ENCODE measurements at regions not wholly inside any gene's neighbourhood (a gene's known extent, or its start where the extent isn't known, plus 50 kb on each side); places are given as distances from the start of the nearest gene placed in this dataset.

GRCh38 chr3:182482705-182483104, 310.6 kb upstream of the ATP11B start:
- no peaks in the 10 kb centered on the region for H3K79me2 ChIP-seq (ENCODE audit: control insufficient read depth, insufficient read depth, low read length, unreplicated experiment)
- no peaks in the 10 kb centered on the region for H3K27me3 ChIP-seq (ENCODE audit: insufficient read depth, low read length)
- H3K27ac ChIP-seq (ENCODE audit: low read depth, low read length): no peak overlapping the region
- H3K4me1 ChIP-seq (ENCODE audit: control insufficient read depth, insufficient read depth, low read length, unreplicated experiment): no peaks in the 10 kb centered on the region
- no peak overlapping the region for H2AFZ ChIP-seq (ENCODE audit: low read length, unreplicated experiment)
- H3K4me3 ChIP-seq (ENCODE audit: low read depth, low read length): no peak overlapping the region
- H3K36me3 ChIP-seq (ENCODE audit: insufficient read depth, low read length): no peaks in the 10 kb centered on the region

DNA sequence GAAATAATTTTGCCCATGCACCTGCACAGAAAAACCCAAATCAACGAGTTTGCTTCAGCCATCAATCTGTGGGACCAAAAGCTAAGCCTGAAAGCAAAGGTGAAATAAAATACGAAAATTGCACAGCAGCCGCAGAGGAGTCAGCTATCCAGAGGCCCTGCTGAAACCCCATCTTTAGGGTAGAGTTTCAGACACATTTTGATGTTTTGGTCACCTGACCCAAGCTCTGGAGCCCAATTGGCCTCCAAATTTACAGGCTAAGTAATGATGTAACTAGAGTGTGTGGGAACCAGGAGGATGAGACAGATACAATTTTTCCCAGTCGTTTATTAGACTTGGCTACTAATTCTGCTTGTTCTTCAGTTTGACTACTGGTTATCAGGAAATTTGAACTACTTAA, 308.6 kb upstream of the ATP11B start:
- Histone ChIP-seq H3K4me1 (ENCODE audit: control insufficient read depth, insufficient read depth, low read length, unreplicated experiment) (no peaks in the 10 kb centered on the region), H3K27ac (ENCODE audit: low read depth, low read length) (no peak overlapping the region), H3K36me3 (ENCODE audit: insufficient read depth, low read length) (no peaks in the 10 kb centered on the region), H3K27me3 (ENCODE audit: insufficient read depth, low read length) (no peaks in the 10 kb centered on the region), H3K4me3 (ENCODE audit: low read depth, low read length) (no peak overlapping the region), H3K79me2 (ENCODE audit: control insufficient read depth, insufficient read depth, low read length, unreplicated experiment) (no peaks in the 10 kb centered on the region), H2AFZ (ENCODE audit: low read length, unreplicated experiment) (no peak overlapping the region)

DNA sequence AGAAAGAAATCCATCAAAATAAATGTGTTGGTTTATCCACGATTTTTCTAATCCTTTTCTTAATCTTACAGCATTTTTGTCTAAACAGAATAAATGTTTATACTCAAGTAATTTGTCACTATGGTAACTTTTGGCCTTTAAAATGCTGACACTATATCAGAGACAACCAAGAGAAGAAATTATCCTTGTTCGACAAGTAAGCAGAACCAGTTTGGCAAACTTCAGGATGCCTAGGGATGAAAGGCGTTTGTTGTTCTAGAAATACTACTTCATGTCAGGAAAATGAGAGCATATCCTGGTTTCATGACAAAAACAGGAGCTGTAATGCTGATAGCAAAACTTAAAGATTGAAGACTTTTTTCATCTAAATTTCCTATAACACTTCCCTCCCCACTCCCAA, 308.0 kb upstream of the ATP11B start:
- Histone ChIP-seq H3K4me1 (ENCODE audit: control insufficient read depth, insufficient read depth, low read length, unreplicated experiment) (no peaks in the 10 kb centered on the region), H3K4me3 (ENCODE audit: low read depth, low read length) (no peak overlapping the region), H3K36me3 (ENCODE audit: insufficient read depth, low read length) (no peaks in the 10 kb centered on the region), H2AFZ (ENCODE audit: low read length, unreplicated experiment) (no peak overlapping the region), H3K27ac (ENCODE audit: low read depth, low read length) (no peak overlapping the region), H3K27me3 (ENCODE audit: insufficient read depth, low read length) (no peaks in the 10 kb centered on the region), H3K79me2 (ENCODE audit: control insufficient read depth, insufficient read depth, low read length, unreplicated experiment) (no peaks in the 10 kb centered on the region)

- Histone ChIP-seq H3K27ac (ENCODE audit: low read depth, low read length) (no peak overlapping the region), H3K4me3 (ENCODE audit: low read depth, low read length) (no peak overlapping the region), H3K79me2 (ENCODE audit: control insufficient read depth, insufficient read depth, low read length, unreplicated experiment) (no peaks in the 10 kb centered on the region), H3K36me3 (ENCODE audit: insufficient read depth, low read length) (no peaks in the 10 kb centered on the region), H2AFZ (ENCODE audit: low read length, unreplicated experiment) (no peak overlapping the region), H3K4me1 (ENCODE audit: control insufficient read depth, insufficient read depth, low read length, unreplicated experiment) (no peaks in the 10 kb centered on the region), H3K27me3 (ENCODE audit: insufficient read depth, low read length) (no peaks in the 10 kb centered on the region)
These were observed 306.8 kb upstream of the ATP11B start for GRCh38 chr3:182486463-182486862.

GRCh38 chr3:182487143-182487542, 306.2 kb upstream of the ATP11B start:
- no peaks in the 10 kb centered on the region for H3K79me2 ChIP-seq (ENCODE audit: control insufficient read depth, insufficient read depth, low read length, unreplicated experiment)

GRCh38 chr3:182487611-182488010, 305.7 kb upstream of the ATP11B start:
- Histone ChIP-seq H3K4me1 (ENCODE audit: control insufficient read depth, insufficient read depth, low read length, unreplicated experiment) (no peaks in the 10 kb centered on the region), H3K36me3 (ENCODE audit: insufficient read depth, low read length) (no peaks in the 10 kb centered on the region), H3K27me3 (ENCODE audit: insufficient read depth, low read length) (no peaks in the 10 kb centered on the region), H2AFZ (ENCODE audit: low read length, unreplicated experiment) (no peak overlapping the region), H3K27ac (ENCODE audit: low read depth, low read length) (no peak overlapping the region), H3K79me2 (ENCODE audit: control insufficient read depth, insufficient read depth, low read length, unreplicated experiment) (no peaks in the 10 kb centered on the region), H3K4me3 (ENCODE audit: low read depth, low read length) (no peak overlapping the region)

More at GRCh38 chr3:182487143-182487542, 306.2 kb upstream of the ATP11B start:
- Histone ChIP-seq H3K36me3 (ENCODE audit: insufficient read depth, low read length) (no peaks in the 10 kb centered on the region), H3K27ac (ENCODE audit: low read depth, low read length) (no peak overlapping the region), H3K4me3 (ENCODE audit: low read depth, low read length) (no peak overlapping the region), H3K4me1 (ENCODE audit: control insufficient read depth, insufficient read depth, low read length, unreplicated experiment) (no peaks in the 10 kb centered on the region), H2AFZ (ENCODE audit: low read length, unreplicated experiment) (no peak overlapping the region), H3K27me3 (ENCODE audit: insufficient read depth, low read length) (no peaks in the 10 kb centered on the region)

GRCh38 chr3:182490596-182491491, 302.5 kb upstream of the ATP11B start:
- no peaks in the 10 kb centered on the region for H3K79me2 ChIP-seq (ENCODE audit: control insufficient read depth, insufficient read depth, low read length, unreplicated experiment)
- H3K27me3 ChIP-seq (ENCODE audit: insufficient read depth, low read length): no peaks in the 10 kb centered on the region
- no peaks in the 10 kb centered on the region for H3K36me3 ChIP-seq (ENCODE audit: insufficient read depth, low read length)
- no peak overlapping the region for H3K4me3 ChIP-seq (ENCODE audit: low read depth, low read length)
- H3K27ac ChIP-seq (ENCODE audit: low read depth, low read length): no peak overlapping the region
- H3K4me1 ChIP-seq (ENCODE audit: control insufficient read depth, insufficient read depth, low read length, unreplicated experiment): no peaks in the 10 kb centered on the region
- no peak overlapping the region for H2AFZ ChIP-seq (ENCODE audit: low read length, unreplicated experiment)

DNA sequence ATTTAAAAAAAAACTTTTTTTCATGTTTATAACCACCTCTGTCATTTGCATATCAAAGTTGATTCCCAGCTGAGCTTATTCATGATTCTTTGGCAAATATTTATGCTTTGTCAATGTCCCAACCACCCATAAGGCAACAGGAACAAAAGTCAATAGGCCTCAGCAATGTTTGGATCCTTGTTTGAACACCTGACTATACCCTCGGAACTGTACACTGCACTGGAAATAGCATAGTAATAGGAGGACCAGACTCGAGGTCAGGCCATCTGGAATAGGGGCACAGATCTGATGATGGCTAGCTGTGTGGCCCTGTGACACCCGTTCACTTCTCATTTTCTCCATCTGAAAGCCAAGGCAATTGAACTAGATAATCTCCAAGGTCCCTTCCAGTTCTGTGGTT, 301.7 kb upstream of the ATP11B start:
- H3K4me1 ChIP-seq (ENCODE audit: control insufficient read depth, insufficient read depth, low read length, unreplicated experiment): no peaks in the 10 kb centered on the region
- H3K79me2 ChIP-seq (ENCODE audit: control insufficient read depth, insufficient read depth, low read length, unreplicated experiment): no peaks in the 10 kb centered on the region
- H2AFZ ChIP-seq (ENCODE audit: low read length, unreplicated experiment): no peak overlapping the region

DNA sequence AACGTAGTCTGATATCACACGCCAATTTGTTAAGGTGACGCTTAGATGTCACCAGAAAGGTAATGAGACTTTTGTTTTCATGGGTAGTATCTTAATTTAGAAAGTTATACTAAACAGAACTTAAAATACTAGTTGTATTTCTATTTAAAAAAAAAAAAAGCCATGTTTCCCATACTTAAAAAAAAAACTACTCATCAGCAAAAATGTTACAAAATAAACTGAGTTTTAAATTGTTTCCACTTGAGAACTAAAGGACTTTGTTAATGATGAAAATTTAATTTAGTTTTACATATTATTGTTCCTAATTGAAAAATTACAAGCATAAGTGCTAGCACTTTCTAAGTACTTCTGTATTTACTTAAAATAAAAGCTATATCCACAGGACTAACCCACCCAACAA, 300.8 kb upstream of the ATP11B start:
- Histone ChIP-seq H2AFZ (ENCODE audit: low read length, unreplicated experiment) (no peak overlapping the region), H3K27ac (ENCODE audit: low read depth, low read length) (no peak overlapping the region), H3K27me3 (ENCODE audit: insufficient read depth, low read length) (no peaks in the 10 kb centered on the region), H3K4me1 (ENCODE audit: control insufficient read depth, insufficient read depth, low read length, unreplicated experiment) (no peaks in the 10 kb centered on the region), H3K36me3 (ENCODE audit: insufficient read depth, low read length) (no peaks in the 10 kb centered on the region), H3K79me2 (ENCODE audit: control insufficient read depth, insufficient read depth, low read length, unreplicated experiment) (no peaks in the 10 kb centered on the region), H3K4me3 (ENCODE audit: low read depth, low read length) (no peak overlapping the region)

More for the DNA sequence above, 301.7 kb upstream of the ATP11B start:
- Histone ChIP-seq H3K27ac (ENCODE audit: low read depth, low read length) (no peak overlapping the region), H3K4me3 (ENCODE audit: low read depth, low read length) (no peak overlapping the region), H3K27me3 (ENCODE audit: insufficient read depth, low read length) (no peaks in the 10 kb centered on the region), H3K36me3 (ENCODE audit: insufficient read depth, low read length) (no peaks in the 10 kb centered on the region)

DNA sequence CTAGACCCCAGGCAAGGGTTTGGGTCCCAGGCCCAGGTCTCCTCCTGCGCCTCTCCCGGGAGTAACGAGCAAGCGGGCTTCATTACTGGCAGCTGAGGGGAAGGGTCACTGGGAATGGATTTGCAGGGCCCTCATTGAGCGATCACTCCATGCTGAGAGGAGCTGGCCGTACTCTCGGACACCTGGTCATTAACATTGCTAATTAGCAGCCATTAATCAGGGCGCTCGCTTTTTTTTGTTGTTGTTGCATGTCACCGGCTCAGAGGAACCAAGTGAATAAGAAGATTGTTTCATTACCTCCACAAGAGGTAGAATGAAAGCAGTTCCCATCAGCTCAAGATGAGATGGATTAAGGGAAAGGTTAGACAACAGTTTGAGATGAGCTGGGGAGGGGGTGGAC, 293.0 kb upstream of the ATP11B start:
- H2AFZ ChIP-seq (ENCODE audit: low read length, unreplicated experiment): no peak overlapping the region
- no peaks in the 10 kb centered on the region for H3K79me2 ChIP-seq (ENCODE audit: control insufficient read depth, insufficient read depth, low read length, unreplicated experiment)
- H3K27ac ChIP-seq (ENCODE audit: low read depth, low read length): no peak overlapping the region
- H3K4me1 ChIP-seq (ENCODE audit: control insufficient read depth, insufficient read depth, low read length, unreplicated experiment): no peaks in the 10 kb centered on the region
- no peaks in the 10 kb centered on the region for H3K36me3 ChIP-seq (ENCODE audit: insufficient read depth, low read length)
- H3K27me3 ChIP-seq (ENCODE audit: insufficient read depth, low read length): no peaks in the 10 kb centered on the region
- H3K4me3 ChIP-seq (ENCODE audit: low read depth, low read length): no peak overlapping the region

- Histone ChIP-seq H3K4me1 (ENCODE audit: control insufficient read depth, insufficient read depth, low read length, unreplicated experiment) (no peaks in the 10 kb centered on the region), H3K36me3 (ENCODE audit: insufficient read depth, low read length) (no peaks in the 10 kb centered on the region), H3K27me3 (ENCODE audit: insufficient read depth, low read length) (no peaks in the 10 kb centered on the region), H3K4me3 (ENCODE audit: low read depth, low read length) (no peak overlapping the region), H3K79me2 (ENCODE audit: control insufficient read depth, insufficient read depth, low read length, unreplicated experiment) (no peaks in the 10 kb centered on the region), H2AFZ (ENCODE audit: low read length, unreplicated experiment) (no peak overlapping the region), H3K27ac (ENCODE audit: low read depth, low read length) (no peak overlapping the region)
These were observed 291.4 kb upstream of the ATP11B start for GRCh38 chr3:182501856-182502255.
